ENCODE measurements at regions not wholly inside any gene's neighbourhood (a gene's known extent, or its start where the extent isn't known, plus 50 kb on each side); places are given as distances from the start of the nearest gene placed in this dataset.

- no peak for TF ChIP-seq CTCF (IDR thresholded peaks at IDR 0.05)
- no peak for TF ChIP-seq POLR2A (IDR thresholded peaks at IDR 0.05)
These were observed 259.4 kb upstream of the DIAPH2 start for GRCh38 chrX:96425200-96425599.
